Islet precursor cell (in vitro differentiated cells): ENCODE measurements at regions not wholly inside any gene's neighbourhood (a gene's known extent, or its start where the extent isn't known, plus 50 kb on each side); places are given as distances from the start of the nearest gene placed in this dataset.
"Not testable (repeated sequence)": the region's sequence is repeated elsewhere in the genome, so short reads cannot be mapped to it uniquely, and the experiment has no call there.

ENCODE experiments used
- DNase-seq: peaks from one replicate; pipeline ENCODE4 v3.0.0-alpha.2; 2018

GRCh38 chr5:29548262-29548661 lies 1645.2 kb upstream of the CDH6 start:
- no peak for DNase-seq

- DNase-seq, result no peak
Observed at GRCh38 chr5:29547236-29547865, 1646.1 kb upstream of the CDH6 start.

GRCh38 chr5:29543501-29543900 lies 1650.0 kb upstream of the CDH6 start:
- no peak for DNase-seq

- DNase-seq, result no peak
Observed at GRCh38 chr5:29524227-29524626, 1669.3 kb upstream of the CDH6 start.

GRCh38 chr5:29518176-29518575 lies 1675.3 kb upstream of the CDH6 start:
- DNase-seq, result no peak

DNA sequence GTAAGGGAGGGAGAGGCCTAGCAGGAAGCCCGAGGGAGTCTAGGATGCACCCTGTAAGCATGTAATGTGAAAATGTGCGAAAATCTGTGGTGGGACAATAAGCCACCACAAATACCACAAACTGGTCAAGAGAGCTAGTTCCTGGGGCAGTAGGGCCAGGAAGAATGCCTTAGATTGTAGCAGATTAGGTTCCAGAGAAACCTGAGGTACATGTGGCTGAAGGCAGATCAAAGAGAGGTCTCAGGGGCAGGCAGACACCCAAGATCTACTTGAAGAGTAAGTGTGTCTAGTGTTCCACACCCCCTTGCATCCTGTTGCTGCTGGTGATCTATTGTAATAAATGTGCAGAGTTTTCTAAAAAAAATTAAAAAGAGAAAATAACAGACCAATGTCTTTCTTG lies 1677.3 kb upstream of the CDH6 start:
- peak; percentile 71 for DNase-seq

DNA sequence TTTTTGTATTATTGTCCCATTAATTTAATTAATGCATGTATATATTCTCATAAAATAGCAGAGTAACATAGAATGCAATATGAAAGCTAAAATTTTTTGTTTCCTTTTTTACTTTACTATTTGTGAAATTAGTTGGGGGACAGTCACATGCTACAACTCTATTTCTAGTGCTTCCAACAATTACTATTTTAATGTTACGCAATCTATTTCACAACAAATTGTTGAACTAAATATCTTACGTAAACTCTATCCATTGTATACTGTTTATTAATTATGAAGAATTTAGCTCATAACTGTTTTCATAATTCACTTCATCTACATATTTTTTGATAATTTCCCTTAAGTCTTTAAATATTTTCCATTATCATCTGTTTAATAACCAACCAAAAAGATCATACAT lies 1685.4 kb upstream of the CDH6 start:
- no peak for DNase-seq

GRCh38 chr5:29504411-29504810 lies 1689.1 kb upstream of the CDH6 start:
- no peak for DNase-seq

DNA sequence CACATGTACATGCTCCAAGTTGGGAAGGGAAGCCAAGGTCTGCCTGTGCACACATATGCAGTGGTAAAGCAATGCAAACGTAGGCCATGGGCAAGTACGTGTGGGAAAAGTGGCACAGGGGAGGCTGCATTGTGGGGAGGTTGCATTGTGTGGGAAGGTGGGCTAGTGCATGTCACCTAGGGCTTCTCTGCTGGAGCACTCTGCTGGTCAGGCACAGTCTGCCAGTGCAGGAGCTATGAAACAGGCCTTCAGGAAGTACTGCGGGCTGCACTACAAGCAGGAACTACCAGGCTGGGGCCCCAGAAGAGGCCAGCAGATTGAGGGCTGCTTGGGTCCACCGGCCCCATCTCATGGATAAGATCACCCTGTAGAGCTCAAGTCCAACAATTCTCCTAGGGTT lies 1694.6 kb upstream of the CDH6 start:
- DNase-seq, result no peak

- DNase-seq, result no peak
Observed at GRCh38 chr5:29498412-29498811, 1695.1 kb upstream of the CDH6 start.

DNA sequence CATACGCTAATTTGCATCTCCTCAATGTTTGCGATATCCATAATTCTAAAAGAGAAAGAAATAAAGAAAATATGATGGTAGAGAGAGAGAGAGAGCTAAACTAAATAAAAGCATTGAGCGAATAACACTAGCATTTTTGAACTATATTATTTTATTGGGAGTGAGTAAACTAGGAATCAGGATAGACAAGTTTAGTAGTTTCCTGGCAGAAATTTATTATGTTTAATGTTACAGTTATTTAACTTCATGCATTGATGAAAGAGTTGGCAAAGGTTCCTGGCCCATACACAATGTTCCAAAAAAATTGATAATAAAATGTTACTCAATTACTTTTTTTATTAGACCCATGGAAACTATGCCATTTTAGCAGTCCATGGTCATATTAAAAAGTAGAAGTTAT lies 1708.2 kb upstream of the CDH6 start:
- no peak for DNase-seq

DNA sequence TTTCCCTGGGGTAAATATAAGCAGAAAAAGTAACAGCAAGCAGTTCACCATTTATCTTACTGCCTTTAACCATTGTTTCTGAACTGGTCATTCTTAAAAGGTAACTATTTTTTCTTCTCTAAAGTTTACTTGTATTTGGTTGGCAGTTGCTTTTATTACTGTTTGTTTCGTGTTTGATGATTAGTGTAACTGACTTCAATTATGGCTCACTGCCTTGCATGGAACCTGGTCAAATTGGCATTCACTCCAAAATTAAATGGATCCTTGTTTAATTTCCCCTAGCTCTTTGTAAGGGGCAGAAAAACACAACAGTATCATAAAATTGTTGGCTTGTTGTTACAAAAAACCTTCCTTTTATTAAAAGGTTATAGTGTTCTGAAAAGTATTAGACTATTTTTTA lies 1723.9 kb upstream of the CDH6 start:
- no peak for DNase-seq

DNA sequence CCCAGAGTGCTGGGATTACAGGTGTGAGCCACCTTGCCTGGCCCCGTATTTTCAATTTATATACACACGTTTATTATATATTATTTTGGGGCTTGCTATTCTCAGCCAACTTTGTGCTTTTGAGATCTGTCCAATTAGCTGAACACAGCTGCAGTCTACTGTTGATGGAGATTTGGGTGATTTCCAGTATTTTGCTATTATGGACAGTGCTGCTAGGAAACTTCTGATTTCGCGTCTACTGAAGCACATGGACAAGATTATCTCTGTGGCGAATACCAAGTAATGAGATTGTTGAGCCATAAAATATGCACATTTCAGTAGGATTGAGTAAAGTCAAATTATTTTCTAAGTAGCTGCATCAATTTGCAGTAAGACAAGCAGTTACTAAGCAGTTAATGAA lies 1731.2 kb upstream of the CDH6 start:
- DNase-seq, result no peak

DNA sequence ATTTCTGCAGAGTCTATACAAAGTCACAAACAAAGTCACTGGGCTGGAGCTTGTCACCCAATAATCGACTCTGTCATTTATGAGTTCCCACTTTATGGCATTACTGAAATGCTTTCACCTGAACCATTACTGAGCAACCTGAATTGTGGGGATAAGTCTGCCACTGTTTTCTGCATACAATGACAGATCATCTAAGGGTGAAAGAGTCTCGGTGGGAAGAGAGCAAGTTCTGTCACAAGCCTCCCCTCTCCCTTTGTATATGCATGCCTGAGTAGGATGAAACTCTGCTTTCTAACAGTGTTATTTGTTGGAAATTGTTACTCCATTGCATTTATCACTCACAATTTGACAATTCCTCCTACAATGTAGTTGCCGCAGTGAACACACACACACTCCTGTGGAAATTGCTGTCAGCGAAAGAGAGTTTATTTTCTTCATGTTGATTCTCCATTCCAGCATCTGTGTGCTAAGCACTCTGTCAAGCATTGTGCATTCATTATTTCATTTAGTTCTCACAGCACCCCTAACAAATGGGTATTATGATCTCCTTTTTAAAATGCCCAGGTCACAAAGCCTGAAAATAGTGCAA lies 1732.4 kb upstream of the CDH6 start:
- no peak for DNase-seq

DNA sequence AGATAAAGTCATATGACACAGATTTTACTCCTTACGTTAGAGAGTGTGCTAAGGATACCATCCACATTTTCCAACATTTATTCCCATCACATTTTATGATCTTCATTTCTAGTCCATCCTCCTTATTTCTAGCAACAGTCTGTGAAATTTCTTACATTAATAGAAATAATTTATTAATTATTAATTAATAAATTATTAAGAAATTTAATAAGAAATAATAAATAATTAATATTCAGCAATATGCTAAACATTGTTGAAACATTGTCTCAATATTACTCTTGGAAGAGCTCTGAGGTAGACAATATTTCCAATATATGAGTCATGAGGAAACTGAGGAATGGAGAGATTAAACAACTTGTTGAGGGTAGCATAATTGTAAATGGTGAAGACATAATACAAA lies 1742.5 kb upstream of the CDH6 start:
- not testable (repeated sequence) for DNase-seq

GRCh38 chr5:29414681-29415080 lies 1778.8 kb upstream of the CDH6 start:
- DNase-seq, result no peak

- no peak for DNase-seq
Observed at GRCh38 chr5:29412979-29413378, 1780.5 kb upstream of the CDH6 start.

- no peak for DNase-seq
Observed at GRCh38 chr5:29402270-29402669, 1791.2 kb upstream of the CDH6 start.

- no peak for DNase-seq
Observed at GRCh38 chr5:29389993-29390392, 1803.5 kb upstream of the CDH6 start.

- no peak for DNase-seq
Observed at GRCh38 chr5:29387384-29387783, 1806.1 kb upstream of the CDH6 start.

DNA sequence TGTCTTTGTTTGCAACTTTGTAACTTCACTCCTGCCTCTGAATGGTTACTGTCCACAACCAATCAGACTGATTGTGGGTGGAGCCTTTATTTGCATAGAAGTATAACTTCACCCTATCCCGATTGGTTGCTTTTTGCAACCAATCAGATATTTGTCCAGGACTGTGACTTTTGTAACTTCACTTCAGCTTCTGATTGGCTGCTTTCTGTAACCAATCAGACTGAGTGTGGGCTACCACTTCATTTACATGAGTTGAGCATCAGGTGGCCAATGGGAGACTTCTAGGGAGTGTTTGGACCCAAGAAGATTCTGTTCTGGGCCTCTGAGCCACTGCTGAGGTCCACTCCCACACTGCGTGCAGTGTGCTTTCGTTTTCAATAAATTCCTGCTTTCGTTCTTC lies 1810.7 kb upstream of the CDH6 start:
- no peak for DNase-seq

DNA sequence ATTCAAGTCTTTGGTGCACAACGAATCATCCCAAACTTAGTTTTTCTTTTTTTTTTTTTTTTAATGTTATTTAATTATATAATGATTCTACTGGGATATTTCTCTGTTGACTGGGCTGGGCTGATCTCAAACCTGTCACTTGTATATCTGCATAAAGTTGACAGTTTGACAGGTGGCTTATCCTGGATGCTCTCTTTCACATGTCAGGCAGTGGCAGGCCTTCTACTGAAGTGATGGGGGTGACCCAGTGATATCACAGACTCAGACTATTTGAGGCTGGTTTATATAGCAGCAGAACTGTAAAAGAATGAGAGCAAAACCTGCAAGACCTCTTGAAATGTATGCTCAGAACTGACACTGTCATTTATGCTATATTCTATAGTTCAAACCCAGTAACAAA lies 1813.5 kb upstream of the CDH6 start:
- no peak for DNase-seq

DNA sequence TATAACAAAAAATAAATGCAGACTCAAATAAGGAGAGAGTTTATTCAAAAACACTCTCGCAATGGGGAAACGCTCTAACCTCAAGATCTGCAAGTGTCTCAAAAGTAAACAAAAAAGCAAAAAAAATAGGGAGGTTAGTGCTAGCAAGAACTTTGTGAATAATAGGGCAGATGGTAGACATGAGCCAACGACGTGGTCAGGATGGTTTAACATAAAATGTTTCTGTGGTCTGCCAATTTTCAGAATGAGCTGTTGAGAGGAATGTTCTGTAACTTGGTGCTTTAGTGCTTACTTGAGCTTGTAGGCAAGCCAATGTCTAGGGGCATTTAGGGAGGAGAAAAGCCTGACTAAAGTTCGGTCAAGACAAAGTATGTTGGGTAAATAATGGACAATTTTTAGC lies 1813.9 kb upstream of the CDH6 start:
- no peak for DNase-seq

- DNase-seq, result no peak
Observed at GRCh38 chr5:29378104-29378503, 1815.4 kb upstream of the CDH6 start.

- no peak for DNase-seq
Observed at GRCh38 chr5:29370248-29370647, 1823.2 kb upstream of the CDH6 start.
